Gastrocnemius medialis (tissue), 4 donors: ENCODE measurements at regions not wholly inside any gene's neighbourhood (a gene's known extent, or its start where the extent isn't known, plus 50 kb on each side); places are given as distances from the start of the nearest gene placed in this dataset.

Experiments
- POLR2A ChIP-seq, 2 donors: fragments of 450-650 bp; IDR thresholded peaks; one replicate each; pipeline ENCODE4 v1.6.1; 2017; ENCODE audit warnings: antibody characterized with exemption in 2 of 2, mild to moderate bottlenecking in 2 of 2, moderate library complexity in 2 of 2
- TF ChIP-seq, protein P1 (sequence below), 5 experiments: fragments of 450-650 bp in 3 of 5; fragments of 200-600 bp in 2 of 5; sonication (generic) in 2 of 5; IDR thresholded peaks in 4 of 5; conservative IDR thresholded peaks in 1 of 5; 1 replicate in 4 of 5; 2 replicates in 1 of 5; pipeline ENCODE4 v1.5.1; 2016 to 2019; ENCODE audit warnings: antibody characterized with exemption in 5 of 5, mild to moderate bottlenecking in 3 of 5, moderate library complexity in 3 of 5

DNA sequence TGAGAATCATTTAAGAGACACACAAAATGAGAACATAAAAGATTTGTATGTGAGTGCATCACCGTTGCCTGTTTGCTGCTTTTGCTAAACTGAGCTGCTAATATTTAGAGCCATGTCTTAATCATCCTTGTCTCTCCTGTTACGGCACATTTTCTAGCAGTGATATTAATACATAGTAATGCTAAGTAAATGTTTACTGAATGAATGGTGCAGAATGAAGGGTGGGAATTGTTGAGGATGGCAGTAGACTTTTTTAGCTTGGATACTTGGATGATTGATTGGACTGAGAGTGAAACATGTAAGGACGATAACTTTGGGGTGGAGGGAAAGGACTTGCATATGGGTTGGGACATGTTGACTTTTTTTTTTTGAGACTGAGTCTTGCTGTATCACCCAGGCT, 102.3 kb upstream of the ABCA1 start:
- TF ChIP-seq POLR2A (IDR thresholded peaks at IDR 0.05): no peak
- TF ChIP-seq, protein P1, sequence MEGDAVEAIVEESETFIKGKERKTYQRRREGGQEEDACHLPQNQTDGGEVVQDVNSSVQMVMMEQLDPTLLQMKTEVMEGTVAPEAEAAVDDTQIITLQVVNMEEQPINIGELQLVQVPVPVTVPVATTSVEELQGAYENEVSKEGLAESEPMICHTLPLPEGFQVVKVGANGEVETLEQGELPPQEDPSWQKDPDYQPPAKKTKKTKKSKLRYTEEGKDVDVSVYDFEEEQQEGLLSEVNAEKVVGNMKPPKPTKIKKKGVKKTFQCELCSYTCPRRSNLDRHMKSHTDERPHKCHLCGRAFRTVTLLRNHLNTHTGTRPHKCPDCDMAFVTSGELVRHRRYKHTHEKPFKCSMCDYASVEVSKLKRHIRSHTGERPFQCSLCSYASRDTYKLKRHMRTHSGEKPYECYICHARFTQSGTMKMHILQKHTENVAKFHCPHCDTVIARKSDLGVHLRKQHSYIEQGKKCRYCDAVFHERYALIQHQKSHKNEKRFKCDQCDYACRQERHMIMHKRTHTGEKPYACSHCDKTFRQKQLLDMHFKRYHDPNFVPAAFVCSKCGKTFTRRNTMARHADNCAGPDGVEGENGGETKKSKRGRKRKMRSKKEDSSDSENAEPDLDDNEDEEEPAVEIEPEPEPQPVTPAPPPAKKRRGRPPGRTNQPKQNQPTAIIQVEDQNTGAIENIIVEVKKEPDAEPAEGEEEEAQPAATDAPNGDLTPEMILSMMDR (IDR thresholded peaks at IDR 0.05 in 4 of 5, conservative IDR thresholded peaks at IDR 0.05 in 1 of 5): no peak
